Tibial nerve (tissue), 4 donors: ENCODE measurements at regions not wholly inside any gene's neighbourhood (a gene's known extent, or its start where the extent isn't known, plus 50 kb on each side); places are given as distances from the start of the nearest gene placed in this dataset.
"Not testable (repeated sequence)": the region's sequence is repeated elsewhere in the genome, so short reads cannot be mapped to it uniquely, and the experiment has no call there.

Experiments used
- DNase-seq, 2 donors: peaks; one replicate each; pipeline ENCODE4 v3.0.0-alpha.2; 2019; ENCODE audit warnings: low spot score in 2 of 2
- H3K27ac ChIP-seq, 4 donors: fragments of 200-600 bp; sonication (generic) in 3 of 4; one replicate each; pipeline ENCODE4 v1.5.1; 2017 to 2019; ENCODE audit warnings: mild to moderate bottlenecking in 1 of 4
- H3K27me3 ChIP-seq, 2 donors: fragments of 200-600 bp; sonication (generic) in 1 of 2; one replicate each; pipeline versions ENCODE4 v1.5.1 to v1.6.0; 2017 to 2019
- H3K36me3 ChIP-seq, 3 donors: fragments of 200-600 bp; sonication (generic); one replicate each; pipeline ENCODE4 v1.5.1; 2018 to 2019
- H3K4me1 ChIP-seq, 4 donors: fragments of 200-600 bp; sonication (generic) in 3 of 4; one replicate each; pipeline ENCODE4 v1.5.1; 2017 to 2019
- H3K4me3 ChIP-seq, 4 donors: fragments of 200-600 bp; sonication (generic) in 3 of 4; one replicate each; pipeline ENCODE4 v1.5.1; 2017 to 2019; ENCODE audit warnings: mild to moderate bottlenecking in 1 of 4, moderate library complexity in 1 of 4
- H3K9me3 ChIP-seq, 4 donors: fragments of 200-600 bp; sonication (generic) in 3 of 4; one replicate each; pipeline ENCODE4 v1.5.1; 2017 to 2019
- EP300 ChIP-seq, 2 donors: sonication (generic); formaldehyde crosslinking; IDR thresholded peaks; one replicate each; pipeline ENCODE4 v1.6.1; 2017; ENCODE audit warnings: antibody characterized with exemption in 2 of 2, mild to moderate bottlenecking in 1 of 2
- POLR2A ChIP-seq, 2 donors: fragments of 450-650 bp; IDR thresholded peaks; one replicate each; pipeline ENCODE4 v1.6.1; 2017; ENCODE audit warnings: antibody characterized with exemption in 2 of 2, mild to moderate bottlenecking in 2 of 2, moderate library complexity in 2 of 2
- WGBS, 2 donors: methylation state at CpG; one replicate each; pipeline ENCODE4 v1.1.5; 2018; 5-methylcytosine and 5-hydroxymethylcytosine counted together
- TF ChIP-seq, protein P1 (sequence below), 5 experiments: fragments of 200-600 bp in 3 of 5; fragments of 450-650 bp in 2 of 5; sonication (generic) in 3 of 5; IDR thresholded peaks; one replicate each; pipeline ENCODE4 v1.5.1; 2016 to 2019; ENCODE audit warnings: antibody characterized with exemption in 5 of 5, mild to moderate bottlenecking in 3 of 5, moderate library complexity in 2 of 5

DNA sequence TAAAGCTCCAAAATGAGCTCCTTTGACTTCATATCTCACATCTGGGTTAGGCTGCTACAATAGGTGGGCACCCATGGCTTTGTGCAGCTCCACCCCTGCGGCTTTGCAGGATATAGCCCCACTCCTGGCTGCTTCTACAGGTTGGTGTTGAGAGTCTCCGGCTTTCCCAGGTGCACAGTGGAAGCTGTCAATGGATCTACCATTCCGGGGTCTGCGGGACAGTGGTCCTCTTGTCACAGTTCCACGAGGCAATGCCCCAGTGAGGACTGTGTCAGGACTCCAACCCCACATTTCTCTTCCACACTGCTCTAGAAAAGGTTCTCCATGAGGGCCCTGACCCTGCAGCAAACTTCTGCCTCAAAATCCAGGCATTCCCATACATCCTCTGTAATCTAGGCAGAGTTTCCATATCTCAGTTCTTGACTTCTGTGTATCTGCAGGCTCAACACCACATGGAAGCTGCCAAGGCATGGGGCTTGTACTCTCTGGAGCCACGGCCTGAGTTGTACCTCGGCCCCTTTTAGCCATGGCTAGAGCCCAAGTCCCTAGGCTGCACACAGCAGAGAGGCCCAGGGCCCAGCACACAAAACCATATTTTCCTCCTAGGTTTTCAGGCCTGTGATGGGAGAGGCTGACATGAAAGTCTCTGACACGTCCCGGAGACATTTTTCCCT, 342.8 kb downstream of the FAM47B start:
- no peaks in the 10 kb centered on the region for H3K36me3 ChIP-seq

DNA sequence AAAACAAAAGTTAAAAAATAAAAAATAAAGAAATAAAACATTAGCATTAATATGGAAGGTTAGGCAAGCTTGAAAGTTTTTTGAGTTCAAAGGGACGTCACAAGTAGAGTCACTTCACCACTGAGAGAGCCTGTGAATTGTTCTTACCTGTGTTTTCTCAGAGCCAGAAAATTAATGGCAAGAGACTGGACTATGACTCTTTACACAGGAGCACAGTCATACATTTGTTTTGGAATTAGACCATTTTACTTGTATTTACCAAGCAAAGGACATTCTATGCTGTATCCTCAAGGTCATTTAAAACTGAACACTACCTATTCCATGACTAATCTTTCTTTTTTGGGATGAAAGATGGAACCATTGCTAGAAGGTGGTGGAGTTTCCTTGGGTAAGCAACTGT, 346.1 kb downstream of the FAM47B start:
- DNase-seq, result no peak
- Histone ChIP-seq H3K36me3 (no peaks in the 10 kb centered on the region), H3K27me3 (no peaks in the 10 kb centered on the region), H3K4me3 (no peak overlapping the region), H3K4me1 (no peaks in the 10 kb centered on the region), H3K9me3 (no peaks in the 10 kb centered on the region), H3K27ac (no peak overlapping the region)
- 46 to 71% methylated on average over 1 of the region's 1 CpG for WGBS, 2 donors
- TF ChIP-seq, protein P1, sequence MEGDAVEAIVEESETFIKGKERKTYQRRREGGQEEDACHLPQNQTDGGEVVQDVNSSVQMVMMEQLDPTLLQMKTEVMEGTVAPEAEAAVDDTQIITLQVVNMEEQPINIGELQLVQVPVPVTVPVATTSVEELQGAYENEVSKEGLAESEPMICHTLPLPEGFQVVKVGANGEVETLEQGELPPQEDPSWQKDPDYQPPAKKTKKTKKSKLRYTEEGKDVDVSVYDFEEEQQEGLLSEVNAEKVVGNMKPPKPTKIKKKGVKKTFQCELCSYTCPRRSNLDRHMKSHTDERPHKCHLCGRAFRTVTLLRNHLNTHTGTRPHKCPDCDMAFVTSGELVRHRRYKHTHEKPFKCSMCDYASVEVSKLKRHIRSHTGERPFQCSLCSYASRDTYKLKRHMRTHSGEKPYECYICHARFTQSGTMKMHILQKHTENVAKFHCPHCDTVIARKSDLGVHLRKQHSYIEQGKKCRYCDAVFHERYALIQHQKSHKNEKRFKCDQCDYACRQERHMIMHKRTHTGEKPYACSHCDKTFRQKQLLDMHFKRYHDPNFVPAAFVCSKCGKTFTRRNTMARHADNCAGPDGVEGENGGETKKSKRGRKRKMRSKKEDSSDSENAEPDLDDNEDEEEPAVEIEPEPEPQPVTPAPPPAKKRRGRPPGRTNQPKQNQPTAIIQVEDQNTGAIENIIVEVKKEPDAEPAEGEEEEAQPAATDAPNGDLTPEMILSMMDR (IDR thresholded peaks at IDR 0.05), result no peak

More for the DNA sequence above, 342.8 kb downstream of the FAM47B start:
- TF ChIP-seq EP300 (IDR thresholded peaks at IDR 0.05) (no peak), POLR2A (IDR thresholded peaks at IDR 0.05) (no peak)
- TF ChIP-seq, protein P1 (IDR thresholded peaks at IDR 0.05), result no peak
- Histone ChIP-seq H3K4me3 (no peak overlapping the region), H3K27ac (no peak overlapping the region), H3K27me3 (no peaks in the 10 kb centered on the region), H3K9me3 (no peaks in the 10 kb centered on the region), H3K4me1 (no peaks in the 10 kb centered on the region)
- 76 to 94% methylated on average over 3 to 9 of the region's 9 CpGs for WGBS, 2 donors
- no peak for DNase-seq

DNA sequence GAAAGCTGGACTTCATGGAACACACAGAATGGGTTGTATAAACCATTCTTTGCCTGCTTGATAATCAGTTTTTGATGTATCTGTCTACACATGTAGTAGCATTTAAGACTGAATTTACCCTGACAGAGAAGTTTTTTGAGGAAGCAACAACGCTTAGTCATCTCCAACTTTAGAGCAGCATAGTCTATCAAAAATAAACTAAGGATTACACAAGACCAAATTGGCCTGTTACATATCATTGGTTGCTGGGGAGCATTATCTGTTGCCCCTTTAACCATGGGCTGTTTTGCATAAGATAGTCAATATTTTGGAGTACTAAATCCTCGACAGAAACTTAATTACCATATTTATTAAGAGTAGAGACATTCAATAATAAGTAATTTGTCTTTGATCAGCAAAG, 347.4 kb downstream of the FAM47B start:
- 54 to 64% methylated on average over 2 of the region's 2 CpGs for WGBS, 2 donors
- no peak overlapping the region for H3K4me3 ChIP-seq
- no peaks in the 10 kb centered on the region for H3K4me1 ChIP-seq
- no peak overlapping the region for H3K27ac ChIP-seq
- H3K9me3 ChIP-seq, result no peaks in the 10 kb centered on the region
- H3K27me3 ChIP-seq, result no peaks in the 10 kb centered on the region
- DNase-seq, result no peak
- no peaks in the 10 kb centered on the region for H3K36me3 ChIP-seq
- TF ChIP-seq, protein P1 (IDR thresholded peaks at IDR 0.05), result no peak
- TF ChIP-seq POLR2A (IDR thresholded peaks at IDR 0.05), result no peak
- no peak for TF ChIP-seq EP300 (IDR thresholded peaks at IDR 0.05)

DNA sequence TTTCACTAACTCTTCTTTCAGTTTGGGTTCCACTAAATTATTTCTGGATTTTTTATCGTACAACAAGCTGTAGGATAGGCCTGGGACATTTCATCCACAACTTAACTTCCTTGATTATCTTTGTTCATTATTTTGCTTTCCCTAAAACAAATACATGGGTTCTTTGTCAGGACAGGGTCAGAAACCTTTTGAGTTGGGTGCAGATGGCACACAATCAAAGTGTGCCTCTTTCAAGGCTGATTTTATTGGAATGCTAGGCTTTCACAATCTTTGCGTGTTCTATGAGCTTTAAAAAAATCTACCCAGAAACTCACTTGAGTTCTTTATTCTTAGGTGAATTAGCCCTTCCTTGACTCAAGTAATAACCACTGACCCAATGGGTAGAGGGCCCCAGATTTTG, 348.4 kb downstream of the FAM47B start:
- TF ChIP-seq POLR2A (IDR thresholded peaks at IDR 0.05) (no peak), EP300 (IDR thresholded peaks at IDR 0.05) (no peak)
- TF ChIP-seq, protein P1 (IDR thresholded peaks at IDR 0.05), result no peak
- H3K36me3 ChIP-seq, result no peaks in the 10 kb centered on the region
- H3K27me3 ChIP-seq, result no peaks in the 10 kb centered on the region
- H3K9me3 ChIP-seq, result no peaks in the 10 kb centered on the region
- no peaks in the 10 kb centered on the region for H3K4me1 ChIP-seq
- no peak overlapping the region for H3K4me3 ChIP-seq
- H3K27ac ChIP-seq, result no peak overlapping the region
- no peak for DNase-seq
- 77 to 94% methylated on average over 2 of the region's 2 CpGs for WGBS, 2 donors

DNA sequence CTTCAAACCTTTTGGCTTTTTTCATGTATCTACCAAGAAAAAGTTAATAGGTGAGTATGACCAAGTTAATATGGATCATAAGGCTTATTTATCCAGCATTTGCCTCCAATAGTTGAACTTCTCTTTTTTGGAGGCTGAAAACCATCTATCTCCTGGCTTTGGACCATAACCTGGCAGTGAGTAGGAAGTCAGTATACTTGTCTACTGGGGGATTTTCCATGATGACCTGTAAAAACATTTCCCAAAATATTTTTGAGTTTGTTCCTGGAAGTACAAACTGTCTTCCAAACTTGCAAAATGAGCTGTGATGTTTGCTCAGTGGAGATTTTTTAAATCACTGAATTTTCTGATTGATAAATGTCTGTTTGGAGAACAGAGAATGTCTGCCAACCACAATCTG, 349.9 kb downstream of the FAM47B start:
- Histone ChIP-seq H3K36me3 (no peaks in the 10 kb centered on the region), H3K9me3 (no peaks in the 10 kb centered on the region), H3K4me3 (no peak overlapping the region), H3K27me3 (no peaks in the 10 kb centered on the region), H3K4me1 (no peaks in the 10 kb centered on the region), H3K27ac (no peak overlapping the region)
- TF ChIP-seq POLR2A (IDR thresholded peaks at IDR 0.05) (no peak), EP300 (IDR thresholded peaks at IDR 0.05) (no peak)
- TF ChIP-seq, protein P1 (IDR thresholded peaks at IDR 0.05), result no peak
- no peak for DNase-seq

DNA sequence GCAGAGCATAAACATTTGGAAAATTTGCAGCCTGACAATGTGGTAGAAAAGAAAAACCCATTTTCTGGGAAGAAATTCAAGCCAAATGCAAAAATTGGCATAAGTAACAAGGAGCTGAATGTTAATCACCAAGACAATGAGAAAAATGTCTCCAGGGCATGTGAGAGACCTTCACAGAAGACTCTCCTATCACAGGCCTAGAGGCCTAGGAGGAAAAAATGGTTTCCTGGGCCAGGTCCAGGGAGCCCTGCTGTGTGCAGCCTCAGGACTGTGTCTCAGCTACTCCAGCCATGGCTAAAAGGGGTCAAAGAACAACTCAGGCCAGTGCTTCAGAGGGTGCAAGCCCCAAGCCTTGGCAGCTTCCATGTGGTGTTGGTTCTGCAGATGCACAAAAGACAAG, 362.4 kb downstream of the FAM47B start:
- not testable (repeated sequence) for H3K9me3 ChIP-seq, H3K27ac ChIP-seq, H3K36me3 ChIP-seq, DNase-seq, H3K27me3 ChIP-seq, H3K4me3 ChIP-seq, H3K4me1 ChIP-seq
